Hepatocyte (in vitro differentiated cells): ENCODE measurements at regions not wholly inside any gene's neighbourhood (a gene's known extent, or its start where the extent isn't known, plus 50 kb on each side); places are given as distances from the start of the nearest gene placed in this dataset.

Experiments used
- EZH2phosphoT487 ChIP-seq: fragments of 200-600 bp; sonication (generic); IDR thresholded peaks from one replicate; pipeline ENCODE4 v1.6.1; 2018; ENCODE audit warnings: antibody characterized with exemption, mild to moderate bottlenecking, low read depth, moderate library complexity; ENCODE audit not compliant: unreplicated experiment, severe bottlenecking
- TF ChIP-seq, protein P1 (sequence below): fragments of 200-600 bp; sonication (generic); IDR thresholded peaks from 2 replicates; pipeline ENCODE4 v1.5.1; 2016; ENCODE audit warnings: antibody characterized with exemption, mild to moderate bottlenecking; ENCODE audit not compliant: poor library complexity

DNA sequence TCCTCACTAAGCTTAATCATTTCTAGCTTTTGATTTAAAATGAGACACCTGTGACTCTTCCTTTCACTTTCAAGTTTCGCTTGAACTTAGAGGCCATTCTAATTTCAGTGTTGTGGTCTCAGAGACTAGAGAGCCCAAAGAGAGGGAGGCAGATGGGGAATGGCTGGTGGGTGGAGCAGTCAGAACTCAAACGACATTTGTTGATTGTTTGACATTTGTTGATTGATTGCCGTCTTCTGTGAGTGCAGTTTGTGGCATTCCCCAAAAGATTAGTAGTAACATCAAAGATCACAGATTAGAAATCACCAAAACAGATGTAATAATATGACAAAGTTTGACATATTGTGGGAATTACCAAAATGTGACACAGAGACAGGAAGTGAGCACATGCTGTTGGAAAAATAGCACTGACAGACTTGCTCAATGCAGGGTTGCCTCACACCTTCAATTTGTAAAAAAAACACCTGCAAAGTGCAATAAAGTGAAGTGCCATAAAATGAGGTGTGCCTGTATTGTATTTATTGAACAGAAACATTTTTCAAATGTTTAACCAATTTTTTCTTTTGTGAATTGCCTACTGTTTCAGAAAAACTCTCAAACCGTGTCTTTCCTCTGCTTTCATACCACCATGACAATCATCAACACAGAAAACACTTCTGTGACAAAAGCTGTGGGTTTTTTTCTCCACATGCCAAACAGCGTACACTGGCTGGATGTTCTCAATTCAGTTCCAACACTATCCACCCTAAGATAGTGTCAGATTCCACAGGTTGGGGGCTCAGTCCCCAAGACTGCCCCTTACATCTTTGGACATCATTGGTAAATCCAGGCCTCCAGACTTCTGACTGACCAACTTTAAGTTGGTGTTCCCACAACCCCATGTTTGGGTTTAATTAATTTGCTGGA is 376.3 kb upstream of the RGS6 start:
- TF ChIP-seq, protein P1, sequence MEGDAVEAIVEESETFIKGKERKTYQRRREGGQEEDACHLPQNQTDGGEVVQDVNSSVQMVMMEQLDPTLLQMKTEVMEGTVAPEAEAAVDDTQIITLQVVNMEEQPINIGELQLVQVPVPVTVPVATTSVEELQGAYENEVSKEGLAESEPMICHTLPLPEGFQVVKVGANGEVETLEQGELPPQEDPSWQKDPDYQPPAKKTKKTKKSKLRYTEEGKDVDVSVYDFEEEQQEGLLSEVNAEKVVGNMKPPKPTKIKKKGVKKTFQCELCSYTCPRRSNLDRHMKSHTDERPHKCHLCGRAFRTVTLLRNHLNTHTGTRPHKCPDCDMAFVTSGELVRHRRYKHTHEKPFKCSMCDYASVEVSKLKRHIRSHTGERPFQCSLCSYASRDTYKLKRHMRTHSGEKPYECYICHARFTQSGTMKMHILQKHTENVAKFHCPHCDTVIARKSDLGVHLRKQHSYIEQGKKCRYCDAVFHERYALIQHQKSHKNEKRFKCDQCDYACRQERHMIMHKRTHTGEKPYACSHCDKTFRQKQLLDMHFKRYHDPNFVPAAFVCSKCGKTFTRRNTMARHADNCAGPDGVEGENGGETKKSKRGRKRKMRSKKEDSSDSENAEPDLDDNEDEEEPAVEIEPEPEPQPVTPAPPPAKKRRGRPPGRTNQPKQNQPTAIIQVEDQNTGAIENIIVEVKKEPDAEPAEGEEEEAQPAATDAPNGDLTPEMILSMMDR, result no peak
- no peak for TF ChIP-seq EZH2phosphoT487
